Neural cell (in vitro differentiated cells): ENCODE measurements at regions not wholly inside any gene's neighbourhood (a gene's known extent, or its start where the extent isn't known, plus 50 kb on each side); places are given as distances from the start of the nearest gene placed in this dataset.

Experiments used
- H2AFZ ChIP-seq: fragments of 200-600, 300-800 bp; sonication (generic), shearing (Covaris generic); 2 replicates; pipeline ENCODE4 v1.6.0; 2014; ENCODE audit warnings: low read depth, mild to moderate bottlenecking, antibody characterized with exemption, low read length, moderate library complexity
- H3F3A ChIP-seq: fragments of 200-600 bp; shearing (Covaris generic); 2 replicates; pipeline ENCODE4 v1.6.1; 2016; ENCODE audit warnings: mild to moderate bottlenecking, moderate library complexity, mixed read lengths, antibody characterized with exemption, low read length; ENCODE audit not compliant: insufficient read depth, poor library complexity, severe bottlenecking
- H3K27ac ChIP-seq: fragments of 200-600, 300-800 bp; sonication (generic), shearing (Covaris generic); 2 replicates; pipeline ENCODE4 v1.5.1; 2014; ENCODE audit warnings: mild to moderate bottlenecking, low read length, moderate library complexity
- H3K27me3 ChIP-seq: fragments of 300-800, 200-600 bp; sonication (generic), shearing (Covaris generic); 2 replicates; pipeline ENCODE4 v1.6.0; 2014; ENCODE audit warnings: mild to moderate bottlenecking, low read depth, low read length, moderate library complexity; ENCODE audit not compliant: insufficient read depth
- H3K36me3 ChIP-seq: fragments of 300-800, 200-600 bp; sonication (generic), shearing (Covaris generic); 2 replicates; pipeline ENCODE4 v1.5.1; 2014; ENCODE audit warnings: mild to moderate bottlenecking, antibody characterized with exemption, low read length, moderate library complexity; ENCODE audit not compliant: insufficient read depth
- H3K4me2 ChIP-seq: fragments of 300-800, 200-600 bp; sonication (generic), shearing (Covaris generic); 2 replicates; pipeline ENCODE4 v1.6.0; 2014; ENCODE audit warnings: mild to moderate bottlenecking, low read length
- H3K4me3 ChIP-seq: fragments of 300-800, 200-600 bp; sonication (generic), shearing (Covaris generic); 2 replicates; pipeline ENCODE4 v1.5.1; 2014; ENCODE audit warnings: mild to moderate bottlenecking, low read length, moderate library complexity
- H3K79me2 ChIP-seq: fragments of 200-600 bp; shearing (Covaris generic); replicated peaks from 2 replicates; pipeline ENCODE4 v1.6.0; 2014; ENCODE audit warnings: mild to moderate bottlenecking, low read length, moderate library complexity; ENCODE audit not compliant: insufficient read depth
- H3K9ac ChIP-seq: fragments of 300-800, 200-600 bp; sonication (generic), shearing (Covaris generic); 2 replicates; pipeline ENCODE4 v1.6.1; 2016; ENCODE audit warnings: mild to moderate bottlenecking, low read length, mixed read lengths
- H3K9me2 ChIP-seq: fragments of 200-600 bp; shearing (Covaris generic); 2 replicates; pipeline ENCODE4 v1.6.1; 2016; ENCODE audit warnings: mild to moderate bottlenecking, low read length, mixed read lengths; ENCODE audit not compliant: insufficient read depth
- H3K9me3 ChIP-seq: fragments of 200-600, 300-800 bp; sonication (generic), shearing (Covaris generic); 2 replicates; pipeline ENCODE4 v1.6.1; 2016; ENCODE audit warnings: mild to moderate bottlenecking, mixed run types, low read length, moderate library complexity, mixed read lengths
- H4K20me1 ChIP-seq: fragments of 200-600 bp; shearing (Covaris generic); 2 replicates; pipeline ENCODE4 v1.6.1; 2016; ENCODE audit warnings: mild to moderate bottlenecking, mixed run types; ENCODE audit not compliant: insufficient read depth
- EP300 ChIP-seq: fragments of 450-650 bp; conservative IDR thresholded peaks from 2 replicates; pipeline ENCODE4 v1.6.1; 2014; ENCODE audit warnings: antibody characterized with exemption, mild to moderate bottlenecking, moderate library complexity; ENCODE audit not compliant: poor library complexity, severe bottlenecking
- EZH2 ChIP-seq: fragments of 200-600, 300-800 bp; shearing (Covaris generic), sonication (generic); IDR thresholded peaks from 2 replicates; pipeline ENCODE4 v1.6.1; 2014; ENCODE audit warnings: antibody characterized with exemption, low read length, borderline replicate concordance, mild to moderate bottlenecking; ENCODE audit not compliant: insufficient read depth, poor library complexity, severe bottlenecking
- MXI1 ChIP-seq: fragments of 450-650 bp; conservative IDR thresholded peaks from 2 replicates; pipeline ENCODE4 v1.6.1; 2014; ENCODE audit warnings: antibody characterized with exemption, mild to moderate bottlenecking; ENCODE audit not compliant: poor library complexity, severe bottlenecking
- POLR2AphosphoS5 ChIP-seq: IDR thresholded peaks from 2 replicates; pipeline ENCODE4 v1.6.1; 2012
- RAD21 ChIP-seq: fragments of 450-650 bp; conservative IDR thresholded peaks from 2 replicates; pipeline ENCODE4 v1.6.1; 2014; ENCODE audit warnings: antibody characterized with exemption, mild to moderate bottlenecking, moderate library complexity
- SMC3 ChIP-seq: fragments of 450-650 bp; conservative IDR thresholded peaks from 2 replicates; pipeline ENCODE4 v1.6.1; 2014; ENCODE audit warnings: antibody characterized with exemption, mild to moderate bottlenecking, moderate library complexity; ENCODE audit not compliant: poor library complexity
- TAF1 ChIP-seq: IDR thresholded peaks from 2 replicates; pipeline ENCODE4 v1.6.1; 2012; ENCODE audit warnings: low read depth
- TF ChIP-seq, protein P1 (sequence below): IDR thresholded peaks from 2 replicates; pipeline ENCODE4 v1.6.1; 2012; ENCODE audit warnings: borderline replicate concordance
- TF ChIP-seq, protein P2 (sequence below): fragments of 450-650 bp; IDR thresholded peaks from 2 replicates; pipeline ENCODE4 v1.5.1; 2014; ENCODE audit warnings: antibody characterized with exemption, mild to moderate bottlenecking, moderate library complexity; ENCODE audit not compliant: poor library complexity, severe bottlenecking

DNA sequence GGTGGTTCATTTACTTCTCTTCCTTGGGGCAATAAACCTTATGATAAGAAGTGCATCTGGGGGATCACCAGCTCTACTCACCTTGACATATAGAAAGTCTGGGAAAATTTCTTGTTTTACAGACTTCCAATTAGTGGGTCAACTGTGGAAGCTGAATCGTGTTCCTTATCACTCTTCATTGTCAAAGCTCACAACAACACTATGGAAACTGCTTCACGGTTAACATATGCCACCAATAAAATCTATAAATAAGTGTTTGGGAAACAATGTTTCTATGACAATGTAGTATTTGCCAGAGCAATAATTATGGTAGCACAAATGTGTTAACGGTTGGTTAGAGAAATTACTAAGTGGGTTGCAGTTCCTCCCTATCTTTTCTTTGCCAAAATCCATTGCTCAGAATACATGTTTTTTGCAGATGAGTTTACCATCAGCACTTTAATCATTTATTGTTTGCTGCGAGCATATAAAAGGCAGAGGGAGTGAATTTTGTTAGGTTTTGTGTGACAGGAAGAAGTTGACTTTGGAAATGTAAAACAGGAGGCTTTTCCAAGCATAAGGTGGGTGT lies 321.8 kb downstream of the RFC3 start:
- Histone ChIP-seq H3F3A (no peaks in the 10 kb centered on the region), H3K36me3 (no peaks in the 10 kb centered on the region), H3K9me3 (no peaks in the 10 kb centered on the region), H3K27me3 (no peaks in the 10 kb centered on the region), H3K9ac (no peak overlapping the region), H4K20me1 (no peaks in the 10 kb centered on the region), H3K79me2 (no peaks in the 10 kb centered on the region), H3K9me2 (no peaks in the 10 kb centered on the region), H3K4me3 (no peak overlapping the region), H3K4me2 (no peak overlapping the region), H2AFZ (no peak overlapping the region), H3K27ac (no peak overlapping the region)
- TF ChIP-seq, protein P1, sequence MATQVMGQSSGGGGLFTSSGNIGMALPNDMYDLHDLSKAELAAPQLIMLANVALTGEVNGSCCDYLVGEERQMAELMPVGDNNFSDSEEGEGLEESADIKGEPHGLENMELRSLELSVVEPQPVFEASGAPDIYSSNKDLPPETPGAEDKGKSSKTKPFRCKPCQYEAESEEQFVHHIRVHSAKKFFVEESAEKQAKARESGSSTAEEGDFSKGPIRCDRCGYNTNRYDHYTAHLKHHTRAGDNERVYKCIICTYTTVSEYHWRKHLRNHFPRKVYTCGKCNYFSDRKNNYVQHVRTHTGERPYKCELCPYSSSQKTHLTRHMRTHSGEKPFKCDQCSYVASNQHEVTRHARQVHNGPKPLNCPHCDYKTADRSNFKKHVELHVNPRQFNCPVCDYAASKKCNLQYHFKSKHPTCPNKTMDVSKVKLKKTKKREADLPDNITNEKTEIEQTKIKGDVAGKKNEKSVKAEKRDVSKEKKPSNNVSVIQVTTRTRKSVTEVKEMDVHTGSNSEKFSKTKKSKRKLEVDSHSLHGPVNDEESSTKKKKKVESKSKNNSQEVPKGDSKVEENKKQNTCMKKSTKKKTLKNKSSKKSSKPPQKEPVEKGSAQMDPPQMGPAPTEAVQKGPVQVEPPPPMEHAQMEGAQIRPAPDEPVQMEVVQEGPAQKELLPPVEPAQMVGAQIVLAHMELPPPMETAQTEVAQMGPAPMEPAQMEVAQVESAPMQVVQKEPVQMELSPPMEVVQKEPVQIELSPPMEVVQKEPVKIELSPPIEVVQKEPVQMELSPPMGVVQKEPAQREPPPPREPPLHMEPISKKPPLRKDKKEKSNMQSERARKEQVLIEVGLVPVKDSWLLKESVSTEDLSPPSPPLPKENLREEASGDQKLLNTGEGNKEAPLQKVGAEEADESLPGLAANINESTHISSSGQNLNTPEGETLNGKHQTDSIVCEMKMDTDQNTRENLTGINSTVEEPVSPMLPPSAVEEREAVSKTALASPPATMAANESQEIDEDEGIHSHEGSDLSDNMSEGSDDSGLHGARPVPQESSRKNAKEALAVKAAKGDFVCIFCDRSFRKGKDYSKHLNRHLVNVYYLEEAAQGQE: no peak
- no peak for TF ChIP-seq EP300
- no peak for TF ChIP-seq RAD21
- no peak for TF ChIP-seq EZH2
- TF ChIP-seq POLR2AphosphoS5: no peak
- TF ChIP-seq TAF1: no peak
- no peak for TF ChIP-seq SMC3
- TF ChIP-seq MXI1: no peak
- TF ChIP-seq, protein P2, sequence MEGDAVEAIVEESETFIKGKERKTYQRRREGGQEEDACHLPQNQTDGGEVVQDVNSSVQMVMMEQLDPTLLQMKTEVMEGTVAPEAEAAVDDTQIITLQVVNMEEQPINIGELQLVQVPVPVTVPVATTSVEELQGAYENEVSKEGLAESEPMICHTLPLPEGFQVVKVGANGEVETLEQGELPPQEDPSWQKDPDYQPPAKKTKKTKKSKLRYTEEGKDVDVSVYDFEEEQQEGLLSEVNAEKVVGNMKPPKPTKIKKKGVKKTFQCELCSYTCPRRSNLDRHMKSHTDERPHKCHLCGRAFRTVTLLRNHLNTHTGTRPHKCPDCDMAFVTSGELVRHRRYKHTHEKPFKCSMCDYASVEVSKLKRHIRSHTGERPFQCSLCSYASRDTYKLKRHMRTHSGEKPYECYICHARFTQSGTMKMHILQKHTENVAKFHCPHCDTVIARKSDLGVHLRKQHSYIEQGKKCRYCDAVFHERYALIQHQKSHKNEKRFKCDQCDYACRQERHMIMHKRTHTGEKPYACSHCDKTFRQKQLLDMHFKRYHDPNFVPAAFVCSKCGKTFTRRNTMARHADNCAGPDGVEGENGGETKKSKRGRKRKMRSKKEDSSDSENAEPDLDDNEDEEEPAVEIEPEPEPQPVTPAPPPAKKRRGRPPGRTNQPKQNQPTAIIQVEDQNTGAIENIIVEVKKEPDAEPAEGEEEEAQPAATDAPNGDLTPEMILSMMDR: no peak

DNA sequence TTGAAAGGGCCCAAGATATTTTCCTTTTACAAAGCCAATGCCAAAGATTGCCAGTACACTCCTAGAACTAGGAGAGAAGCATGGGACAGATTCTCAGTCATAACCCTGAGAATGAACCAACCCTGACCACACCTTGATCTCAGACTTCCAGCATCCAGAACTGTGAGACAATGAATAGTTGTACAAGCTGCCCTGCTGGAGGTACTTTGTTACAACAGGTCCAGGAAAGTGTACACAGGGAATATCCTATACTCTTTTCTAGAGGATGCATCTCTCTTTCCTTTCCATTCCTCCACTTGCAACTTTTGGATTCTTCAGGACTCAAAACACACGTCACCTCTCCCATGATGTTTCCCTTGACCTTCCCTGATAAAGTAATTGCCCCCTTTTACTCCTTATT lies 325.7 kb downstream of the RFC3 start:
- H3K4me2 ChIP-seq: no peak overlapping the region
- H3K9ac ChIP-seq: no peak overlapping the region
- H3K27me3 ChIP-seq: no peaks in the 10 kb centered on the region
- H3K4me3 ChIP-seq: no peak overlapping the region
- H3F3A ChIP-seq: no peaks in the 10 kb centered on the region
- H3K9me2 ChIP-seq: no peaks in the 10 kb centered on the region
- TF ChIP-seq, protein P1: no peak
- TF ChIP-seq RAD21: no peak
- TF ChIP-seq EZH2: no peak
- TF ChIP-seq MXI1: no peak
- no peak for TF ChIP-seq SMC3
- no peak for TF ChIP-seq TAF1
- TF ChIP-seq, protein P2: no peak
- TF ChIP-seq POLR2AphosphoS5: no peak
- no peak for TF ChIP-seq EP300
- no peaks in the 10 kb centered on the region for H3K36me3 ChIP-seq
- H3K79me2 ChIP-seq: no peaks in the 10 kb centered on the region
- no peak overlapping the region for H2AFZ ChIP-seq
- H4K20me1 ChIP-seq: no peaks in the 10 kb centered on the region
- H3K27ac ChIP-seq: no peak overlapping the region
- no peaks in the 10 kb centered on the region for H3K9me3 ChIP-seq
